GM23338 (cell line): ENCODE measurements at regions not wholly inside any gene's neighbourhood (a gene's known extent, or its start where the extent isn't known, plus 50 kb on each side); places are given as distances from the start of the nearest gene placed in this dataset.
A peak's percentile ranks its signal among the peaks of the same experiment; 100 is the strongest.

ENCODE experiments used
- ATAC-seq: fragments of 200-7000 bp; cut with Tn5 transposase; 3 replicates; pipeline ENCODE4 v1.9.1; 2020
- DNase-seq: peaks from one replicate; pipeline ENCODE4 v3.0.0-alpha.2; 2015; ENCODE audit warnings: low spot score
- H2AFZ ChIP-seq: fragments of 200-600 bp; sonication (generic); 2 replicates; pipeline ENCODE4 v1.8.0; 2016; ENCODE audit warnings: antibody characterized with exemption, mild to moderate bottlenecking, moderate library complexity
- H3F3A ChIP-seq: fragments of 200-600 bp; sonication (generic); replicated peaks from 2 replicates; pipeline ENCODE4 v1.8.0; 2017; ENCODE audit warnings: antibody characterized with exemption, mixed run types, low read depth
- H3K27ac ChIP-seq: fragments of 200-600 bp; sonication (generic); 2 replicates; pipeline ENCODE4 v1.6.1; 2016; ENCODE audit warnings: low read depth
- H3K27me3 ChIP-seq: fragments of 200-600 bp; sonication (generic); 2 replicates; pipeline ENCODE4 v1.8.0; 2016; ENCODE audit warnings: mild to moderate bottlenecking, mixed run types, moderate library complexity; ENCODE audit not compliant: insufficient read depth
- H3K36me3 ChIP-seq: fragments of 200-600 bp; sonication (generic); 2 replicates; pipeline ENCODE4 v1.8.0; 2016; ENCODE audit warnings: mild to moderate bottlenecking; ENCODE audit not compliant: insufficient read depth
- H3K4me1 ChIP-seq: fragments of 200-600 bp; sonication (generic); 2 replicates; pipeline ENCODE4 v1.8.0; 2016; ENCODE audit warnings: mild to moderate bottlenecking, moderate library complexity; ENCODE audit not compliant: insufficient read depth
- H3K4me2 ChIP-seq: fragments of 200-600 bp; sonication (generic); 2 replicates; pipeline ENCODE4 v1.7.1; 2017; ENCODE audit warnings: mixed run types
- H3K4me3 ChIP-seq: fragments of 200-600 bp; sonication (generic); 2 replicates; pipeline ENCODE4 v1.6.1; 2016; ENCODE audit warnings: mixed run types
- H3K79me2 ChIP-seq: fragments of 200-600 bp; sonication (generic); replicated peaks from 2 replicates; pipeline ENCODE4 v1.8.0; 2017; ENCODE audit warnings: mild to moderate bottlenecking; ENCODE audit not compliant: insufficient read depth
- H3K9me2 ChIP-seq: fragments of 200-600 bp; sonication (generic); 2 replicates; pipeline ENCODE4 v1.8.0; 2017; ENCODE audit not compliant: insufficient read depth
- H4K20me1 ChIP-seq: fragments of 200-600 bp; sonication (generic); replicated peaks from 2 replicates; pipeline ENCODE4 v1.8.0; 2017; ENCODE audit warnings: mild to moderate bottlenecking; ENCODE audit not compliant: insufficient read depth
- H3K27ac Mint-ChIP-seq: 2 replicates; pipeline ENCODE4 v1.8.0; 2020; ENCODE audit warnings: inconsistent platforms, mild to moderate bottlenecking, moderate library complexity, mixed read lengths
- H3K27me3 Mint-ChIP-seq: 3 replicates; pipeline ENCODE4 v1.8.0; 2022; ENCODE audit warnings: low read depth, mild to moderate bottlenecking, moderate library complexity, mixed read lengths, inconsistent platforms; ENCODE audit not compliant: insufficient read depth, poor library complexity
- H3K36me3 Mint-ChIP-seq: 3 replicates; pipeline ENCODE4 v1.8.0; 2021; ENCODE audit warnings: low read depth, mild to moderate bottlenecking, inconsistent platforms, moderate library complexity, mixed read lengths
- H3K4me1 Mint-ChIP-seq: 3 replicates; pipeline ENCODE4 v1.8.0; 2020; ENCODE audit warnings: mild to moderate bottlenecking, inconsistent platforms, mixed read lengths
- H3K4me3 Mint-ChIP-seq: 3 replicates; pipeline ENCODE4 v1.8.0; 2021; ENCODE audit warnings: moderate library complexity, mild to moderate bottlenecking, inconsistent platforms, mixed read lengths
- H3K9me3 Mint-ChIP-seq: 3 replicates; pipeline ENCODE4 v1.8.0; 2020; ENCODE audit warnings: moderate library complexity, mild to moderate bottlenecking, inconsistent platforms, mixed read lengths
- EZH2 ChIP-seq: fragments of 200-600 bp; sonication (generic); IDR thresholded peaks from one replicate; pipeline ENCODE4 v1.8.0; 2017; ENCODE audit warnings: antibody characterized with exemption, mild to moderate bottlenecking, low read depth; ENCODE audit not compliant: unreplicated experiment
- EZH2phosphoT487 ChIP-seq: fragments of 200-600 bp; sonication (generic); IDR thresholded peaks from one replicate; pipeline ENCODE4 v1.8.1; 2018; ENCODE audit warnings: antibody characterized with exemption; ENCODE audit not compliant: unreplicated experiment
- NANOG ChIP-seq: IDR thresholded peaks from 2 replicates; pipeline ENCODE4 v1.6.1; 2016; ENCODE audit warnings: antibody characterized with exemption, borderline replicate concordance
- REST ChIP-seq: IDR thresholded peaks from one replicate; pipeline ENCODE4 v1.6.1; 2018; ENCODE audit warnings: antibody characterized with exemption; ENCODE audit not compliant: unreplicated experiment
- ZNF462 ChIP-seq: fragments of 250-450 bp; sonication (Bioruptor Pico); IDR thresholded peaks from 2 replicates; pipeline ENCODE4 v1.5.0; 2020; ENCODE audit warnings: mild to moderate bottlenecking, moderate library complexity

DNA sequence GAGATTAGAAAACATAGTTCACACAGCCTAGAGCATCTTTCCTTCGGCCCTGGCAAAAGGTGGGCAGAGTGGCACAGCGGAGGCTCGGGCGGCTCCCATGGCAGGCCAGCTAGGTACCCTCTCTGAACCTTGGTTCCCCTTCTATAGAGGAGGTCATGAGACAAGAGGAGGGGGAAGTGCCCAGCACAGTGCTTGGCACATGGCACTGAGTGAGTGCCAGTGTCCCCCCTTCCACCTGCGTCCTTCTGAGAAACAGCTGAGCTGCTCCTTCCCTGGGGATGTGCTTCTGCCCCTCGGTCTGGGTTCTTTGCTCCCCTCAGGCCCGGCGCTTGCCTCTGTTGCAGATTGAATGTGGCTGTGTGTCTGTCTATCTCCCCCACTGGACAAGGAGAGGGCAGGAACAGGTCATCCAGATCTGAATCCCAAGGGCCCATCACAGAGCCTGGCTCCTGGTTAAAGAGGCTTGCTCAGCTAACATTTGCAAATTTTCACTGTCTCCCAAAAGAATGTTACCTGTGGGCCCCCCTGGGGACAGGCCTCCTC is 165.6 kb downstream of the USP12 start:
- peak overlapping the region; percentile 73 for H3K4me3 ChIP-seq
- no peaks in the 10 kb centered on the region for H4K20me1 ChIP-seq
- peaks cover 21% of the 10 kb centered on the region; the same call in 1 of the 2 replicates for H3K27me3 ChIP-seq
- DNase-seq = no peak
- no peak for TF ChIP-seq EZH2
- no peak for TF ChIP-seq EZH2phosphoT487
- TF ChIP-seq NANOG = no peak
- no peak for TF ChIP-seq ZNF462 (CRISPR knock-in tag)
- no peak for TF ChIP-seq REST
- H3K9me2 ChIP-seq = 0 out of 2 replicates have a peak, but pooled peaks cover 4% of the 10 kb centered on the region
- peak; percentile 24 for ATAC-seq
- peaks cover 13% of the 10 kb centered on the region; the same call in 1 of the 2 replicates for H3K4me1 ChIP-seq
- peaks cover 19% of the 10 kb centered on the region for H3K27me3 Mint-ChIP-seq
- H3K79me2 ChIP-seq = no peaks in the 10 kb centered on the region
- H3K36me3 Mint-ChIP-seq = no peaks in the 10 kb centered on the region
- H3K9me3 Mint-ChIP-seq = no peaks in the 10 kb centered on the region
- peaks cover 23% of the 10 kb centered on the region for H3K4me1 Mint-ChIP-seq
- peak overlapping the region; percentile 70; the same call in 1 of the 3 replicates for H3K4me3 Mint-ChIP-seq
- peak overlapping the region; percentile 98 for H2AFZ ChIP-seq
- peak overlapping the region; percentile 95 for H3K4me2 ChIP-seq
- H3F3A ChIP-seq = no peaks in the 10 kb centered on the region; the same call in 1 of the 2 replicates
- no peak overlapping the region for H3K27ac Mint-ChIP-seq
- H3K27ac ChIP-seq = no peak overlapping the region
- no peaks in the 10 kb centered on the region for H3K36me3 ChIP-seq
